H9 (cell line): ENCODE measurements at regions not wholly inside any gene's neighbourhood (a gene's known extent, or its start where the extent isn't known, plus 50 kb on each side); places are given as distances from the start of the nearest gene placed in this dataset.

Experiments
- DNase-seq: peaks from one replicate; pipeline ENCODE4 v3.0.0-alpha.2; 2017
- H2AFZ ChIP-seq: one replicate; pipeline ENCODE4 v1.6.1; 2013; ENCODE audit warnings: mild to moderate bottlenecking, low read length, control low read depth, moderate library complexity
- H2AK5ac ChIP-seq: 2 replicates; pipeline ENCODE4 v1.6.1; 2013; ENCODE audit warnings: low read length, control low read depth, mixed read lengths; ENCODE audit not compliant: insufficient read length
- H2BK120ac ChIP-seq: one replicate; pipeline ENCODE4 v1.6.1; 2013; ENCODE audit warnings: low read depth, mild to moderate bottlenecking, low read length, control low read depth, inconsistent platforms; ENCODE audit not compliant: poor library complexity, severe bottlenecking
- H2BK12ac ChIP-seq: 2 replicates; pipeline ENCODE4 v1.6.1; 2013; ENCODE audit warnings: low read length, control low read depth, mixed read lengths, low read depth; ENCODE audit not compliant: insufficient read length
- H2BK15ac ChIP-seq: 2 replicates; pipeline ENCODE4 v1.6.1; 2013; ENCODE audit warnings: low read depth, low read length, control low read depth
- H2BK20ac ChIP-seq: one replicate; pipeline ENCODE4 v1.6.1; 2013; ENCODE audit warnings: low read depth, mild to moderate bottlenecking, low read length, control low read depth, inconsistent platforms; ENCODE audit not compliant: poor library complexity, severe bottlenecking
- H2BK5ac ChIP-seq: 2 replicates; pipeline ENCODE4 v1.6.1; 2013; ENCODE audit warnings: low read length, control low read depth, mixed read lengths; ENCODE audit not compliant: insufficient read length
- H3K14ac ChIP-seq: 2 replicates; pipeline ENCODE4 v1.6.1; 2013; ENCODE audit warnings: low read length, control low read depth; ENCODE audit not compliant: insufficient read depth
- H3K18ac ChIP-seq: 2 replicates; pipeline ENCODE4 v1.6.1; 2013; ENCODE audit warnings: low read depth, mild to moderate bottlenecking, mixed read lengths, low read length, control low read depth; ENCODE audit not compliant: insufficient read length
- H3K23ac ChIP-seq: 2 replicates; pipeline ENCODE4 v1.6.1; 2013; ENCODE audit warnings: low read length, control low read depth, mixed read lengths, low read depth; ENCODE audit not compliant: insufficient read length
- H3K23me2 ChIP-seq: 2 replicates; pipeline ENCODE4 v1.6.1; 2013; ENCODE audit warnings: low read depth, mild to moderate bottlenecking, mixed read lengths, low read length, control low read depth; ENCODE audit not compliant: insufficient read length, poor library complexity, severe bottlenecking
- H3K27ac ChIP-seq: 2 replicates; pipeline ENCODE4 v1.5.1; 2013; ENCODE audit warnings: low read length, control low read depth, mixed read lengths, low read depth; ENCODE audit not compliant: insufficient read length
- H3K27me3 ChIP-seq: 2 replicates; pipeline ENCODE4 v1.6.1; 2013; ENCODE audit warnings: low read length, control low read depth, inconsistent platforms; ENCODE audit not compliant: insufficient read depth
- H3K4ac ChIP-seq: 2 replicates; pipeline ENCODE4 v1.6.1; 2013; ENCODE audit warnings: low read depth, mild to moderate bottlenecking, control low read depth, inconsistent platforms, low read length, moderate library complexity
- H3K4me1 ChIP-seq: 2 replicates; pipeline ENCODE4 v1.6.1; 2013; ENCODE audit warnings: low read length, control low read depth, inconsistent platforms; ENCODE audit not compliant: insufficient read depth
- H3K4me2 ChIP-seq: 2 replicates; pipeline ENCODE4 v1.6.1; 2013; ENCODE audit warnings: low read length, control low read depth, mixed read lengths; ENCODE audit not compliant: insufficient read length, insufficient read depth
- H3K56ac ChIP-seq: 2 replicates; pipeline ENCODE4 v1.6.1; 2013; ENCODE audit warnings: low read depth, mild to moderate bottlenecking, mixed read lengths, low read length, control low read depth; ENCODE audit not compliant: insufficient read length
- H3K79me1 ChIP-seq: 2 replicates; pipeline ENCODE4 v1.6.1; 2013; ENCODE audit warnings: low read depth, mild to moderate bottlenecking, moderate library complexity, low read length, control low read depth, inconsistent platforms; ENCODE audit not compliant: insufficient read depth, poor library complexity, severe bottlenecking
- H3K79me2 ChIP-seq: 2 replicates; pipeline ENCODE4 v1.6.1; 2013; ENCODE audit warnings: low read length, control low read depth, inconsistent platforms; ENCODE audit not compliant: insufficient read depth
- H3K9ac ChIP-seq: 2 replicates; pipeline ENCODE4 v1.6.1; 2013; ENCODE audit warnings: low read length, control low read depth, mixed read lengths; ENCODE audit not compliant: insufficient read length; ENCODE audit errors: extremely low read depth
- H3K9me3 ChIP-seq: one replicate; pipeline ENCODE4 v1.6.1; 2013; ENCODE audit warnings: low read depth, low read length, inconsistent platforms; ENCODE audit not compliant: control insufficient read depth
- H3T11ph ChIP-seq: one replicate; pipeline ENCODE4 v1.6.1; 2013; ENCODE audit warnings: mild to moderate bottlenecking, low read length, control low read depth, inconsistent platforms
- H4K20me1 ChIP-seq: one replicate; pipeline ENCODE4 v1.6.1; 2013; ENCODE audit not compliant: control insufficient read depth, insufficient read length, insufficient read depth
- H4K5ac ChIP-seq: 2 replicates; pipeline ENCODE4 v1.6.1; 2013; ENCODE audit warnings: low read depth, mild to moderate bottlenecking, mixed read lengths, low read length, control low read depth; ENCODE audit not compliant: insufficient read length
- H4K8ac ChIP-seq: replicated peaks from 2 replicates; pipeline ENCODE4 v1.6.1; 2013; ENCODE audit warnings: low read length, control low read depth, mixed read lengths, low read depth; ENCODE audit not compliant: insufficient read length
- H4K91ac ChIP-seq: 2 replicates; pipeline ENCODE4 v1.6.1; 2013; ENCODE audit warnings: low read depth, mild to moderate bottlenecking, moderate library complexity, mixed read lengths, low read length, control low read depth; ENCODE audit not compliant: insufficient read length
- H3K27ac Mint-ChIP-seq, 3 experiments: 2 replicates in 2 of 3; 3 replicates in 1 of 3; pipeline ENCODE4 v1.8.0; 2020 to 2021; ENCODE audit warnings: mixed read lengths in 3 of 3, mild to moderate bottlenecking in 1 of 3, moderate library complexity in 1 of 3
- H3K27me3 Mint-ChIP-seq: 2 replicates; pipeline ENCODE4 v1.8.0; 2021; ENCODE audit warnings: low read depth, mild to moderate bottlenecking, moderate library complexity, mixed read lengths
- H3K36me3 Mint-ChIP-seq, 3 experiments: 2 replicates in 2 of 3; 3 replicates in 1 of 3; pipeline ENCODE4 v1.8.0; 2020 to 2021; ENCODE audit warnings: low read depth in 3 of 3, mixed read lengths in 3 of 3; ENCODE audit not compliant: insufficient read depth in 1 of 3
- H3K4me1 Mint-ChIP-seq, 2 experiments: 2 replicates each; pipeline ENCODE4 v1.8.0; 2020; ENCODE audit warnings: mixed read lengths in 2 of 2
- H3K4me3 Mint-ChIP-seq, 2 experiments: 2 replicates in 1 of 2; 3 replicates in 1 of 2; pipeline ENCODE4 v1.8.0; 2020 to 2021; ENCODE audit warnings: mild to moderate bottlenecking in 2 of 2, mixed read lengths in 2 of 2, moderate library complexity in 1 of 2
- H3K9me3 Mint-ChIP-seq, 2 experiments: 2 replicates in 1 of 2; 3 replicates in 1 of 2; pipeline ENCODE4 v1.8.0; 2020; ENCODE audit warnings: mild to moderate bottlenecking in 2 of 2, mixed read lengths in 2 of 2, moderate library complexity in 1 of 2
- CTCF ChIP-seq: fragments of 200-600 bp; sonication (generic); conservative IDR thresholded peaks from 3 replicates; pipeline ENCODE4 v1.8.0; 2021; ENCODE audit warnings: antibody characterized with exemption, mild to moderate bottlenecking
- WGBS: extraction: QIAGEN DNeasy Blood & Tissue Kit; methylation state at CpG from one replicate; pipeline ENCODE4 v1.1.7; 2013; ENCODE audit warnings: missing lambda C conversion rate, low lambda C conversion rate, mixed read lengths; ENCODE audit not compliant: insufficient read length; ENCODE audit errors: extremely low coverage; 5-methylcytosine and 5-hydroxymethylcytosine counted together

- peaks cover 3% of the 10 kb centered on the region for H3K27me3 Mint-ChIP-seq
- no CpG with 5 or more reads among the region's 2 CpGs for WGBS
Measured at GRCh38 chr3:5423523-5423922, 236.0 kb downstream of the EDEM1 start.

More at GRCh38 chr3:5423523-5423922, 236.0 kb downstream of the EDEM1 start:
- Mint-ChIP-seq H3K9me3 (no peaks in the 10 kb centered on the region; a peak in 1 of 5 replicates), H3K4me3 (no peak overlapping the region), H3K27ac (no peak overlapping the region; a peak in 1 of 7 replicates), H3K4me1 (peaks cover 4 to 8% of the 10 kb centered on the region in 2 experiments; a peak in 3 of 4 replicates), H3K36me3 (no peaks in the 10 kb centered on the region)
- Histone ChIP-seq H4K5ac (no peak overlapping the region), H2BK120ac (no peak overlapping the region), H2BK12ac (no peak overlapping the region), H2AK5ac (no peak overlapping the region), H3K56ac (no peak overlapping the region), H3K23me2 (no peaks in the 10 kb centered on the region), H3K27me3 (no peaks in the 10 kb centered on the region), H3K23ac (no peak overlapping the region), H2BK5ac (no peak overlapping the region), H3K79me2 (no peaks in the 10 kb centered on the region), H4K91ac (no peak overlapping the region), H3K4me1 (no peaks in the 10 kb centered on the region), H3K9me3 (no peaks in the 10 kb centered on the region), H3K9ac (no peak overlapping the region), H4K20me1 (no peaks in the 10 kb centered on the region), H4K8ac (no peak overlapping the region), H3K79me1 (no peaks in the 10 kb centered on the region), H3T11ph (no peak overlapping the region), H3K4me2 (no peak overlapping the region), H2AFZ (no peak overlapping the region), H3K4ac (no peak overlapping the region), H2BK20ac (no peak overlapping the region), H3K27ac (no peak overlapping the region), H2BK15ac (no peak overlapping the region), H3K14ac (no peak overlapping the region), H3K18ac (no peak overlapping the region)
- TF ChIP-seq CTCF: no peak
- DNase-seq: no peak
